SU-DHL-6 (cell line): ENCODE measurements at regions not wholly inside any gene's neighbourhood (a gene's known extent, or its start where the extent isn't known, plus 50 kb on each side); places are given as distances from the start of the nearest gene placed in this dataset.

Experiments
- H2AFZ ChIP-seq: fragments of 200-600 bp; sonication (generic); 2 replicates; pipeline ENCODE4 v1.6.1; 2014; ENCODE audit warnings: low read depth, mild to moderate bottlenecking, moderate library complexity, mixed read lengths, antibody characterized with exemption, low read length; ENCODE audit not compliant: severe bottlenecking
- H3F3A ChIP-seq: fragments of 200-600 bp; shearing (Covaris generic); 2 replicates; pipeline ENCODE4 v1.6.0; 2016; ENCODE audit warnings: antibody characterized with exemption, mild to moderate bottlenecking; ENCODE audit not compliant: insufficient read depth
- H3K27ac ChIP-seq: fragments of 200-600 bp; sonication (generic); 2 replicates; pipeline ENCODE4 v1.5.1; 2016; ENCODE audit warnings: low read depth, mild to moderate bottlenecking, low read length, moderate library complexity, mixed read lengths
- H3K27me3 ChIP-seq: fragments of 200-600 bp; sonication (generic), shearing (Covaris generic); 2 replicates; pipeline ENCODE4 v1.6.0; 2014; ENCODE audit warnings: mild to moderate bottlenecking, low read length
- H3K36me3 ChIP-seq: fragments of 200-600 bp; sonication (generic); 2 replicates; pipeline ENCODE4 v1.6.1; 2014; ENCODE audit warnings: mild to moderate bottlenecking, low read length, mixed read lengths
- H3K4me2 ChIP-seq: fragments of 300-600, 200-600 bp; shearing (Covaris generic), sonication (generic); 2 replicates; pipeline ENCODE4 v1.6.0; 2014; ENCODE audit warnings: low read length, low read depth, mild to moderate bottlenecking; ENCODE audit not compliant: poor library complexity, severe bottlenecking
- H3K4me3 ChIP-seq: fragments of 200-600 bp; sonication (generic); 2 replicates; pipeline ENCODE4 v1.5.1; 2014; ENCODE audit warnings: antibody characterized with exemption, low read length, mild to moderate bottlenecking, mixed read lengths; ENCODE audit not compliant: insufficient read depth, poor library complexity, severe bottlenecking
- H3K79me2 ChIP-seq: fragments of 200-600 bp; sonication (generic); 2 replicates; pipeline ENCODE4 v1.6.1; 2014; ENCODE audit warnings: mild to moderate bottlenecking, low read length, moderate library complexity; ENCODE audit not compliant: insufficient read depth
- H3K9ac ChIP-seq: fragments of 200-600 bp; sonication (generic); 2 replicates; pipeline ENCODE4 v1.7.0; 2014; ENCODE audit warnings: mild to moderate bottlenecking, low read length
- H3K9me2 ChIP-seq: fragments of 200-600 bp; sonication (generic); replicated peaks from 2 replicates; pipeline ENCODE4 v1.6.1; 2014; ENCODE audit warnings: low read length; ENCODE audit not compliant: insufficient read depth
- H3K9me3 ChIP-seq: fragments of 200-600 bp; sonication (generic); 2 replicates; pipeline ENCODE4 v1.6.1; 2014; ENCODE audit warnings: low read length, mixed read lengths; ENCODE audit not compliant: insufficient read depth
- H4K20me1 ChIP-seq: fragments of 200-600 bp; sonication (generic); 2 replicates; pipeline ENCODE4 v1.6.1; 2014; ENCODE audit warnings: low read depth, mild to moderate bottlenecking, antibody characterized with exemption, low read length, moderate library complexity, mixed read lengths
- EZH2phosphoT487 ChIP-seq: fragments of 200-600 bp; sonication (generic), shearing (Covaris generic); conservative IDR thresholded peaks from 2 replicates; pipeline ENCODE4 v1.6.1; 2018; ENCODE audit warnings: mild to moderate bottlenecking, antibody characterized with exemption, low read length, moderate library complexity, mixed read lengths
- TF ChIP-seq, protein P1 (sequence below): fragments of 200-600 bp; sonication (generic); IDR thresholded peaks from one replicate; pipeline ENCODE4 v1.5.1; 2017; ENCODE audit warnings: antibody characterized with exemption, mild to moderate bottlenecking, low read length, moderate library complexity; ENCODE audit not compliant: insufficient read depth, poor library complexity, severe bottlenecking

DNA sequence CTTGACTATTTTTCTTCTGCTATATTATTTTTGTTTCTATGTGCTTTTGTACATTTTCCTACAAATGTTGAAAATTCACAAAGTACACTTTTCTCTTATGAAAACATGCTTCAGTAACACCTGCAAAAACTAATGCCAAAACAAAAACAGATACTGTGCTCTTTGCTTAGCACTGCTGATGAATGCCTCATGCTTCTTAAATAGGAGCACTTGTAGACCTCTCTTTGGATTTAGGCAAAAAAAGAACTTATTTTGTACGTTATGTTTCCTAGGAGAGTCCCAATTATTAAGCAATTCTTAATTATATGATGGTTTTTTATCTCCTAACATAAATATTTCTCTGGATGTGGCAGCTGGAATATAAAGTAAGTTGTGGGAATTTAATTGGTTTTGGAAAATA is 285.0 kb upstream of the ARSJ start:
- Histone ChIP-seq H3K9me3 (no peaks in the 10 kb centered on the region), H2AFZ (no peak overlapping the region), H3K9me2 (no peaks in the 10 kb centered on the region), H3K27me3 (no peaks in the 10 kb centered on the region), H3F3A (no peaks in the 10 kb centered on the region), H4K20me1 (no peaks in the 10 kb centered on the region), H3K9ac (no peak overlapping the region), H3K4me2 (no peak overlapping the region), H3K4me3 (no peak overlapping the region), H3K79me2 (no peaks in the 10 kb centered on the region), H3K27ac (no peak overlapping the region), H3K36me3 (no peaks in the 10 kb centered on the region)
- TF ChIP-seq EZH2phosphoT487 = no peak
- TF ChIP-seq, protein P1, sequence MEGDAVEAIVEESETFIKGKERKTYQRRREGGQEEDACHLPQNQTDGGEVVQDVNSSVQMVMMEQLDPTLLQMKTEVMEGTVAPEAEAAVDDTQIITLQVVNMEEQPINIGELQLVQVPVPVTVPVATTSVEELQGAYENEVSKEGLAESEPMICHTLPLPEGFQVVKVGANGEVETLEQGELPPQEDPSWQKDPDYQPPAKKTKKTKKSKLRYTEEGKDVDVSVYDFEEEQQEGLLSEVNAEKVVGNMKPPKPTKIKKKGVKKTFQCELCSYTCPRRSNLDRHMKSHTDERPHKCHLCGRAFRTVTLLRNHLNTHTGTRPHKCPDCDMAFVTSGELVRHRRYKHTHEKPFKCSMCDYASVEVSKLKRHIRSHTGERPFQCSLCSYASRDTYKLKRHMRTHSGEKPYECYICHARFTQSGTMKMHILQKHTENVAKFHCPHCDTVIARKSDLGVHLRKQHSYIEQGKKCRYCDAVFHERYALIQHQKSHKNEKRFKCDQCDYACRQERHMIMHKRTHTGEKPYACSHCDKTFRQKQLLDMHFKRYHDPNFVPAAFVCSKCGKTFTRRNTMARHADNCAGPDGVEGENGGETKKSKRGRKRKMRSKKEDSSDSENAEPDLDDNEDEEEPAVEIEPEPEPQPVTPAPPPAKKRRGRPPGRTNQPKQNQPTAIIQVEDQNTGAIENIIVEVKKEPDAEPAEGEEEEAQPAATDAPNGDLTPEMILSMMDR = no peak

DNA sequence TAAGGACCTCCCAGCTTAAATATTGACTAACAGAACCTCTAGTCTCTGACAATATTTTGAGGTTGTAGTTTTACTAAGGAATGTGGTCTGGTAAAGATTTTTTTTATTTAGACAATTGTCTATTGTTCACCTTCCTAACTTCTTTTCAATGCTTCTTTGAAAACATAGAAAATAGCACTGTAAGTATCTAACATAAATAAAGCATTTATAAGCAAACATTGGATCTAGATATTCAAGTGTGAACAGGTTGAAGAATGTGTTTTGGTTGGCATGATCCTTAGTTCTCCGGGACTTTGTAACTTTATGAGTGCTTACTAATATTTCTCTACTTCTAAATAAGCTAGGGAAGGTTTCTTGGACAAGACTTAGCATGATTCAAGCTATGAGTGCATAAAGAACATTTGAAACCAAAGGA is 285.4 kb upstream of the ARSJ start:
- Histone ChIP-seq H3K36me3 (no peaks in the 10 kb centered on the region), H3K27ac (no peak overlapping the region), H3K9me3 (no peaks in the 10 kb centered on the region), H3K79me2 (no peaks in the 10 kb centered on the region), H4K20me1 (no peaks in the 10 kb centered on the region), H3K9ac (no peak overlapping the region), H2AFZ (no peak overlapping the region), H3K9me2 (no peaks in the 10 kb centered on the region), H3K4me2 (no peak overlapping the region), H3K4me3 (no peak overlapping the region), H3F3A (no peaks in the 10 kb centered on the region), H3K27me3 (no peaks in the 10 kb centered on the region)
- no peak for TF ChIP-seq EZH2phosphoT487
- TF ChIP-seq, protein P1 = no peak

- Histone ChIP-seq H3K27ac (no peak overlapping the region), H3K27me3 (no peaks in the 10 kb centered on the region)
Measured at GRCh38 chr4:114265342-114265741, 285.9 kb upstream of the ARSJ start.

More at GRCh38 chr4:114265342-114265741, 285.9 kb upstream of the ARSJ start:
- H2AFZ ChIP-seq = no peak overlapping the region
- H3K4me2 ChIP-seq = no peak overlapping the region
- H3F3A ChIP-seq = no peaks in the 10 kb centered on the region
- H3K9ac ChIP-seq = no peak overlapping the region
- H4K20me1 ChIP-seq = no peaks in the 10 kb centered on the region
- H3K9me3 ChIP-seq = no peaks in the 10 kb centered on the region
- H3K36me3 ChIP-seq = no peaks in the 10 kb centered on the region
- H3K79me2 ChIP-seq = no peaks in the 10 kb centered on the region
- TF ChIP-seq EZH2phosphoT487 = no peak
- TF ChIP-seq, protein P1 = no peak
- no peaks in the 10 kb centered on the region for H3K9me2 ChIP-seq
- no peak overlapping the region for H3K4me3 ChIP-seq
